H9 (cell line): ENCODE measurements at regions not wholly inside any gene's neighbourhood (a gene's known extent, or its start where the extent isn't known, plus 50 kb on each side); places are given as distances from the start of the nearest gene placed in this dataset.

Source experiments
- DNase-seq: peaks from one replicate; pipeline ENCODE4 v3.0.0-alpha.2; 2017
- H2AFZ ChIP-seq: one replicate; pipeline ENCODE4 v1.6.1; 2013; ENCODE audit warnings: mild to moderate bottlenecking, low read length, control low read depth, moderate library complexity
- H2AK5ac ChIP-seq: 2 replicates; pipeline ENCODE4 v1.6.1; 2013; ENCODE audit warnings: low read length, control low read depth, mixed read lengths; ENCODE audit not compliant: insufficient read length
- H2BK120ac ChIP-seq: one replicate; pipeline ENCODE4 v1.6.1; 2013; ENCODE audit warnings: low read depth, mild to moderate bottlenecking, low read length, control low read depth, inconsistent platforms; ENCODE audit not compliant: poor library complexity, severe bottlenecking
- H2BK12ac ChIP-seq: 2 replicates; pipeline ENCODE4 v1.6.1; 2013; ENCODE audit warnings: low read length, control low read depth, mixed read lengths, low read depth; ENCODE audit not compliant: insufficient read length
- H2BK15ac ChIP-seq: 2 replicates; pipeline ENCODE4 v1.6.1; 2013; ENCODE audit warnings: low read depth, low read length, control low read depth
- H2BK20ac ChIP-seq: one replicate; pipeline ENCODE4 v1.6.1; 2013; ENCODE audit warnings: low read depth, mild to moderate bottlenecking, low read length, control low read depth, inconsistent platforms; ENCODE audit not compliant: poor library complexity, severe bottlenecking
- H2BK5ac ChIP-seq: 2 replicates; pipeline ENCODE4 v1.6.1; 2013; ENCODE audit warnings: low read length, control low read depth, mixed read lengths; ENCODE audit not compliant: insufficient read length
- H3K14ac ChIP-seq: 2 replicates; pipeline ENCODE4 v1.6.1; 2013; ENCODE audit warnings: low read length, control low read depth; ENCODE audit not compliant: insufficient read depth
- H3K18ac ChIP-seq: 2 replicates; pipeline ENCODE4 v1.6.1; 2013; ENCODE audit warnings: low read depth, mild to moderate bottlenecking, mixed read lengths, low read length, control low read depth; ENCODE audit not compliant: insufficient read length
- H3K23ac ChIP-seq: 2 replicates; pipeline ENCODE4 v1.6.1; 2013; ENCODE audit warnings: low read length, control low read depth, mixed read lengths, low read depth; ENCODE audit not compliant: insufficient read length
- H3K23me2 ChIP-seq: 2 replicates; pipeline ENCODE4 v1.6.1; 2013; ENCODE audit warnings: low read depth, mild to moderate bottlenecking, mixed read lengths, low read length, control low read depth; ENCODE audit not compliant: insufficient read length, poor library complexity, severe bottlenecking
- H3K27ac ChIP-seq: 2 replicates; pipeline ENCODE4 v1.5.1; 2013; ENCODE audit warnings: low read length, control low read depth, mixed read lengths, low read depth; ENCODE audit not compliant: insufficient read length
- H3K27me3 ChIP-seq: 2 replicates; pipeline ENCODE4 v1.6.1; 2013; ENCODE audit warnings: low read length, control low read depth, inconsistent platforms; ENCODE audit not compliant: insufficient read depth
- H3K4ac ChIP-seq: 2 replicates; pipeline ENCODE4 v1.6.1; 2013; ENCODE audit warnings: low read depth, mild to moderate bottlenecking, control low read depth, inconsistent platforms, low read length, moderate library complexity
- H3K4me1 ChIP-seq: 2 replicates; pipeline ENCODE4 v1.6.1; 2013; ENCODE audit warnings: low read length, control low read depth, inconsistent platforms; ENCODE audit not compliant: insufficient read depth
- H3K4me2 ChIP-seq: 2 replicates; pipeline ENCODE4 v1.6.1; 2013; ENCODE audit warnings: low read length, control low read depth, mixed read lengths; ENCODE audit not compliant: insufficient read length, insufficient read depth
- H3K56ac ChIP-seq: 2 replicates; pipeline ENCODE4 v1.6.1; 2013; ENCODE audit warnings: low read depth, mild to moderate bottlenecking, mixed read lengths, low read length, control low read depth; ENCODE audit not compliant: insufficient read length
- H3K79me1 ChIP-seq: 2 replicates; pipeline ENCODE4 v1.6.1; 2013; ENCODE audit warnings: low read depth, mild to moderate bottlenecking, moderate library complexity, low read length, control low read depth, inconsistent platforms; ENCODE audit not compliant: insufficient read depth, poor library complexity, severe bottlenecking
- H3K79me2 ChIP-seq: 2 replicates; pipeline ENCODE4 v1.6.1; 2013; ENCODE audit warnings: low read length, control low read depth, inconsistent platforms; ENCODE audit not compliant: insufficient read depth
- H3K9ac ChIP-seq: 2 replicates; pipeline ENCODE4 v1.6.1; 2013; ENCODE audit warnings: low read length, control low read depth, mixed read lengths; ENCODE audit not compliant: insufficient read length; ENCODE audit errors: extremely low read depth
- H3K9me3 ChIP-seq: one replicate; pipeline ENCODE4 v1.6.1; 2013; ENCODE audit warnings: low read depth, low read length, inconsistent platforms; ENCODE audit not compliant: control insufficient read depth
- H3T11ph ChIP-seq: one replicate; pipeline ENCODE4 v1.6.1; 2013; ENCODE audit warnings: mild to moderate bottlenecking, low read length, control low read depth, inconsistent platforms
- H4K20me1 ChIP-seq: one replicate; pipeline ENCODE4 v1.6.1; 2013; ENCODE audit not compliant: control insufficient read depth, insufficient read length, insufficient read depth
- H4K5ac ChIP-seq: 2 replicates; pipeline ENCODE4 v1.6.1; 2013; ENCODE audit warnings: low read depth, mild to moderate bottlenecking, mixed read lengths, low read length, control low read depth; ENCODE audit not compliant: insufficient read length
- H4K8ac ChIP-seq: replicated peaks from 2 replicates; pipeline ENCODE4 v1.6.1; 2013; ENCODE audit warnings: low read length, control low read depth, mixed read lengths, low read depth; ENCODE audit not compliant: insufficient read length
- H4K91ac ChIP-seq: 2 replicates; pipeline ENCODE4 v1.6.1; 2013; ENCODE audit warnings: low read depth, mild to moderate bottlenecking, moderate library complexity, mixed read lengths, low read length, control low read depth; ENCODE audit not compliant: insufficient read length
- H3K27ac Mint-ChIP-seq, 3 experiments: 2 replicates in 2 of 3; 3 replicates in 1 of 3; pipeline ENCODE4 v1.8.0; 2020 to 2021; ENCODE audit warnings: mixed read lengths in 3 of 3, mild to moderate bottlenecking in 1 of 3, moderate library complexity in 1 of 3
- H3K27me3 Mint-ChIP-seq: 2 replicates; pipeline ENCODE4 v1.8.0; 2021; ENCODE audit warnings: low read depth, mild to moderate bottlenecking, moderate library complexity, mixed read lengths
- H3K36me3 Mint-ChIP-seq, 3 experiments: 2 replicates in 2 of 3; 3 replicates in 1 of 3; pipeline ENCODE4 v1.8.0; 2020 to 2021; ENCODE audit warnings: low read depth in 3 of 3, mixed read lengths in 3 of 3; ENCODE audit not compliant: insufficient read depth in 1 of 3
- H3K4me1 Mint-ChIP-seq, 2 experiments: 2 replicates each; pipeline ENCODE4 v1.8.0; 2020; ENCODE audit warnings: mixed read lengths in 2 of 2
- H3K4me3 Mint-ChIP-seq, 2 experiments: 2 replicates in 1 of 2; 3 replicates in 1 of 2; pipeline ENCODE4 v1.8.0; 2020 to 2021; ENCODE audit warnings: mild to moderate bottlenecking in 2 of 2, mixed read lengths in 2 of 2, moderate library complexity in 1 of 2
- H3K9me3 Mint-ChIP-seq, 2 experiments: 2 replicates in 1 of 2; 3 replicates in 1 of 2; pipeline ENCODE4 v1.8.0; 2020; ENCODE audit warnings: mild to moderate bottlenecking in 2 of 2, mixed read lengths in 2 of 2, moderate library complexity in 1 of 2
- CTCF ChIP-seq: fragments of 200-600 bp; sonication (generic); conservative IDR thresholded peaks from 3 replicates; pipeline ENCODE4 v1.8.0; 2021; ENCODE audit warnings: antibody characterized with exemption, mild to moderate bottlenecking
- whole genome bisulfite sequencing: extraction: QIAGEN DNeasy Blood & Tissue Kit; methylation state at CpG from one replicate; pipeline ENCODE4 v1.1.7; 2013; ENCODE audit warnings: missing lambda C conversion rate, low lambda C conversion rate, mixed read lengths; ENCODE audit not compliant: insufficient read length; ENCODE audit errors: extremely low coverage; 5-methylcytosine and 5-hydroxymethylcytosine counted together

GRCh38 chr20:20832715-20833114 is 120.3 kb upstream of the RALGAPA2 start:
- Histone ChIP-seq H2BK12ac (no peak overlapping the region), H4K20me1 (no peaks in the 10 kb centered on the region), H3K9ac (no peak overlapping the region), H2BK120ac (no peak overlapping the region), H3K79me2 (no peaks in the 10 kb centered on the region), H3T11ph (no peak overlapping the region), H3K27me3 (no peaks in the 10 kb centered on the region), H3K56ac (no peak overlapping the region), H3K23ac (no peak overlapping the region), H2BK20ac (no peak overlapping the region), H3K4me2 (no peak overlapping the region), H4K5ac (no peak overlapping the region), H3K4me1 (no peaks in the 10 kb centered on the region), H2AFZ (no peak overlapping the region), H3K4ac (no peak overlapping the region), H3K14ac (no peak overlapping the region), H3K27ac (no peak overlapping the region), H2BK15ac (no peak overlapping the region), H3K9me3 (no peaks in the 10 kb centered on the region), H2AK5ac (no peak overlapping the region), H3K23me2 (no peaks in the 10 kb centered on the region), H3K79me1 (no peaks in the 10 kb centered on the region), H4K8ac (no peak overlapping the region), H3K18ac (no peak overlapping the region), H4K91ac (no peak overlapping the region), H2BK5ac (no peak overlapping the region)
- Mint-ChIP-seq H3K27me3 (peaks cover 26% of the 10 kb centered on the region), H3K27ac (no peak overlapping the region), H3K4me3 (no peak overlapping the region), H3K9me3 (peaks cover 25 to 31% of the 10 kb centered on the region in 2 experiments), H3K4me1 (peaks cover 4% of the 10 kb centered on the region in 2 experiments; a peak in 1 of 4 replicates), H3K36me3 (peaks cover 13 to 32% (median 23%) of the 10 kb centered on the region in 3 experiments)
- DNase-seq = no peak
- no CpG with 5 or more reads among the region's 1 CpG for WGBS
- TF ChIP-seq CTCF = peak; percentile 29; the same call in 2 of the 3 replicates
